ENCODE measurements at regions not wholly inside any gene's neighbourhood (a gene's known extent, or its start where the extent isn't known, plus 50 kb on each side); places are given as distances from the start of the nearest gene placed in this dataset.

- no peak for TF ChIP-seq CTCF (IDR thresholded peaks at IDR 0.05; ENCODE audit: borderline replicate concordance, insufficient read depth, low read depth, low read length)
- H3K4me3 ChIP-seq (ENCODE audit: low read depth, low read length): no peak overlapping the region
Observed at GRCh38 chr6:90694802-90695201, 107.9 kb upstream of the MAP3K7 start.

DNA sequence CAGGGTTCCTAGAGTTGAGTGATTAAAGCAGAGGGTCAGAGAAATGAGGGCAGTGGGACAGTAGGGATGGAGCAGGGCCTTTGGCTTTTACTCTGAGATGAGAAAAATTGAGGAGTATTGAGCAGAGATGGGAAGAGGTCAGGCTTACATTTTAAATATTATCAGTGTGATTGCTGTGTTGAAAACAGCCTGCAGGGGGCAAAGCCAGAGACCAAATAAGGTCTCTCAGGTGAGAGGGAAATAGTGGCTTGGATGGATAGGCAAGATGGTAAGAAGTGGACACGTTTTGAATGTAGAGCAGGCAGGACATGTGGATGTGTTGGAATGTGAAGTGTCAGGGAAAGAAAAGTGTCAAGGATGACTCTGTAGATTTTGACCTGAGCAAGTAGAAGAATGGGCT, 105.0 kb upstream of the MAP3K7 start:
- 0 out of 2 replicates have a peak, but pooled peaks have one; percentile 22 for TF ChIP-seq CTCF (IDR thresholded peaks at IDR 0.05; ENCODE audit: borderline replicate concordance, insufficient read depth, low read depth, low read length)
- no peak overlapping the region for H3K4me3 ChIP-seq (ENCODE audit: low read depth, low read length)

DNA sequence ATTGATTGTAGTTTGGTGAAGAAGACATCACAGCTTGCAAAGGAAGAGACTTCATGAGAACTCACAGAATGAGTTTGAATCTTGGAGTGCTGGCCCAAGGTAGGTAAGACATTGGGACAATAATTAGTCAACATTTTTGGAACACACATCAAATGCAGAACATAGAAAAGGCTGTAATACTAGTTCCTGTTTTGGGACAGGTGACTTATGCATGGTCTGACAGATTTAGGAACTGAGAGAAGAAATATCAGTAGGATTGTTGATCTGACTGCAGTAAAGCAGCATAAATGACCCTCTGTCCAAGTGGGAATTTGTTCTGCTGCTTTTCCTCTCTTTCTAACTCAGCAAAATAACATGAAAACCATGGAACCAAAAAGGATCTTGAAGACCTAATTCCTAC, 102.3 kb upstream of the MAP3K7 start:
- H3K4me3 ChIP-seq (ENCODE audit: low read depth, low read length): no peak overlapping the region
- no peak for TF ChIP-seq CTCF (IDR thresholded peaks at IDR 0.05; ENCODE audit: borderline replicate concordance, insufficient read depth, low read depth, low read length)

- H3K4me3 ChIP-seq (ENCODE audit: low read depth, low read length): no peak overlapping the region
- no peak for TF ChIP-seq CTCF (IDR thresholded peaks at IDR 0.05; ENCODE audit: borderline replicate concordance, insufficient read depth, low read depth, low read length)
Observed at GRCh38 chr6:90687775-90688380, 101.0 kb upstream of the MAP3K7 start.

- TF ChIP-seq CTCF (IDR thresholded peaks at IDR 0.05; ENCODE audit: borderline replicate concordance, insufficient read depth, low read depth, low read length): no peak
- no peak overlapping the region for H3K4me3 ChIP-seq (ENCODE audit: low read depth, low read length)
Observed at GRCh38 chr6:90681863-90682262, 95.0 kb upstream of the MAP3K7 start.

DNA sequence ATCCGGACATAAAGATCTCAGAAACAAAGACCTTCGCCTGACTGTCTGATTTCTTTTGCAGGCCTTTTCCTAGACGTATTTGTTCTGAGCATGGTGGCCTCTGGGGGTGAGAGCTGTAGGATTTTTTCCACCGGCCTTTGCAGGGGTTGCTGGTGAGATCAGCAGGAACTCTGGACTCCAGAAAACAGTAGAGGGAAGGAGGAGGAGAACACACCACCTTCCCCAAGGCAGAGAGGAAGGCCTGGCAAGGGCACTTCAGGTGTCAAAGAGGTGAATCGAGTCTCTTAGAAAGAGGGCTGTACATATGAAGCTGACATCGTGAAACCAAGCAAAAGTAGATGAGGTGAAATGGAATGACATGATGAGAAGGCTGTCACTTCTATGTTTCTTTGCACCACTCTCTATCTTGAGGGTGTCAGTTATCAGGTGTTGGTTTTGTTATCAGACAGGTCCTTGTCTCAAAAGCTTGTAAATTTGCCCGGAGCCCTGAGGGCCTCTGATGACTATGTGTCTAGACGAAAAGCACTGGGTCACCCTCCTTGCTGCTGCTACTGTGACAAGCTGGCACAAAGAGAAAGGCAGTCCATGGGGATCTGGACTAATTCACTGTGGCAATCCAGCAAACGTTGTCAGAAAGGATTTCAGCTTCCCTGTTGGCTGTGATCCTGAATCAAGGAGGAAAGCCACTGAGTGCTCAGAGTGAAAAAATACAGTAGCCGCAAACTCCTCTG, 91.3 kb upstream of the MAP3K7 start:
- no peak for TF ChIP-seq CTCF (IDR thresholded peaks at IDR 0.05; ENCODE audit: borderline replicate concordance, insufficient read depth, low read depth, low read length)
- no peak overlapping the region for H3K4me3 ChIP-seq (ENCODE audit: low read depth, low read length)

- no peak overlapping the region for H3K4me3 ChIP-seq (ENCODE audit: low read depth, low read length)
- no peak for TF ChIP-seq CTCF (IDR thresholded peaks at IDR 0.05; ENCODE audit: borderline replicate concordance, insufficient read depth, low read depth, low read length)
Observed at GRCh38 chr6:90677440-90677839, 90.6 kb upstream of the MAP3K7 start.

All from GM12875 (cell line).